Peyer's patch (tissue), 4 donors: ENCODE measurements at regions not wholly inside any gene's neighbourhood (a gene's known extent, or its start where the extent isn't known, plus 50 kb on each side); places are given as distances from the start of the nearest gene placed in this dataset.

Experiments
- DNase-seq, 3 donors: peaks; one replicate each; pipeline ENCODE4 v3.0.0-alpha.2; 2017 to 2019
- H3K27ac ChIP-seq, 4 donors: fragments of 200-600 bp; sonication (generic); one replicate each; pipeline ENCODE4 v1.5.1; 2016 to 2019
- H3K27me3 ChIP-seq, 2 donors: fragments of 200-600 bp; sonication (generic); one replicate each; pipeline ENCODE4 v1.5.1; 2019
- H3K36me3 ChIP-seq, 3 donors: fragments of 200-600 bp; sonication (generic); one replicate each; pipeline ENCODE4 v1.5.1; 2016 to 2019
- H3K4me1 ChIP-seq, 4 donors: fragments of 200-600 bp; sonication (generic); one replicate each; pipeline ENCODE4 v1.5.1; 2016 to 2019
- H3K4me3 ChIP-seq, 4 donors: fragments of 200-600 bp; sonication (generic); 1 replicate in 3 of 4; 2 replicates in 1 of 4; pipeline ENCODE4 v1.5.1; 2016 to 2019; ENCODE audit warnings: mild to moderate bottlenecking in 1 of 4
- H3K9me3 ChIP-seq, 4 donors: fragments of 200-600 bp; sonication (generic); one replicate each; pipeline ENCODE4 v1.5.1; 2016 to 2019; ENCODE audit warnings: mild to moderate bottlenecking in 1 of 4
- POLR2A ChIP-seq, 2 donors: fragments of 450-650 bp; IDR thresholded peaks; one replicate each; pipeline ENCODE4 v1.5.1; 2017; ENCODE audit warnings: antibody characterized with exemption in 2 of 2, mild to moderate bottlenecking in 2 of 2, moderate library complexity in 2 of 2
- TF ChIP-seq, protein P1 (sequence below), 6 experiments: fragments of 450-650 bp in 4 of 6; fragments of 200-600 bp in 2 of 6; sonication (generic) in 1 of 6; IDR thresholded peaks; one replicate each; pipeline ENCODE4 v1.5.1; 2017 to 2019; ENCODE audit warnings: antibody characterized with exemption in 6 of 6, mild to moderate bottlenecking in 3 of 6, moderate library complexity in 1 of 6

- Histone ChIP-seq H3K9me3 (no peaks in the 10 kb centered on the region), H3K4me3 (no peak overlapping the region), H3K27ac (no peak overlapping the region), H3K4me1 (no peaks in the 10 kb centered on the region), H3K27me3 (no peaks in the 10 kb centered on the region), H3K36me3 (no peaks in the 10 kb centered on the region)
- no peak for DNase-seq
- no peak for TF ChIP-seq POLR2A (IDR thresholded peaks at IDR 0.05)
- TF ChIP-seq, protein P1, sequence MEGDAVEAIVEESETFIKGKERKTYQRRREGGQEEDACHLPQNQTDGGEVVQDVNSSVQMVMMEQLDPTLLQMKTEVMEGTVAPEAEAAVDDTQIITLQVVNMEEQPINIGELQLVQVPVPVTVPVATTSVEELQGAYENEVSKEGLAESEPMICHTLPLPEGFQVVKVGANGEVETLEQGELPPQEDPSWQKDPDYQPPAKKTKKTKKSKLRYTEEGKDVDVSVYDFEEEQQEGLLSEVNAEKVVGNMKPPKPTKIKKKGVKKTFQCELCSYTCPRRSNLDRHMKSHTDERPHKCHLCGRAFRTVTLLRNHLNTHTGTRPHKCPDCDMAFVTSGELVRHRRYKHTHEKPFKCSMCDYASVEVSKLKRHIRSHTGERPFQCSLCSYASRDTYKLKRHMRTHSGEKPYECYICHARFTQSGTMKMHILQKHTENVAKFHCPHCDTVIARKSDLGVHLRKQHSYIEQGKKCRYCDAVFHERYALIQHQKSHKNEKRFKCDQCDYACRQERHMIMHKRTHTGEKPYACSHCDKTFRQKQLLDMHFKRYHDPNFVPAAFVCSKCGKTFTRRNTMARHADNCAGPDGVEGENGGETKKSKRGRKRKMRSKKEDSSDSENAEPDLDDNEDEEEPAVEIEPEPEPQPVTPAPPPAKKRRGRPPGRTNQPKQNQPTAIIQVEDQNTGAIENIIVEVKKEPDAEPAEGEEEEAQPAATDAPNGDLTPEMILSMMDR (IDR thresholded peaks at IDR 0.05), result no peak
Measured at GRCh38 chr5:164577201-164577600, 1071.8 kb downstream of the MAT2B start.

DNA sequence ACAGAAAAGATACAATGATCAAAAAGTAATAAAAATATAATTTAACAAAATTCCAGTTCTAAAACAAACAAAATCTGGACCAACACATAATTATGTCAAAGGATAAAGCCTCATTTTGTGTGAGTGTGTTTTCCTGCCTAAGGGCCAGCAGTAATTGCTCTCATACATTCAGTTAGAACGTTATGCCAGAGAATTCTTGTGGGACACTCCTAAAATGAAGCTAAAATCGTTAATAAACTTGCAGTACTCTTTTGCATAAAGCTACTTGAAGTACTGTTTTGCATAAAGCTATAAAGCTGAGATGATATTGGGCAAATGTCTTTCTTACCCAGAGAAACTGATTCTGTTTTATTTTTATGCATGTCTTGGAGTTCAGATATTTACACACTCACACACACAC lies 1072.3 kb downstream of the MAT2B start:
- H3K4me1 ChIP-seq, result no peaks in the 10 kb centered on the region
- H3K27me3 ChIP-seq, result no peaks in the 10 kb centered on the region
- no peaks in the 10 kb centered on the region for H3K9me3 ChIP-seq
- H3K27ac ChIP-seq, result no peak overlapping the region
- TF ChIP-seq, protein P1 (IDR thresholded peaks at IDR 0.05), result no peak
- TF ChIP-seq POLR2A (IDR thresholded peaks at IDR 0.05), result no peak
- no peaks in the 10 kb centered on the region for H3K36me3 ChIP-seq
- H3K4me3 ChIP-seq, result no peak overlapping the region
- DNase-seq, result no peak

- Histone ChIP-seq H3K9me3 (no peaks in the 10 kb centered on the region), H3K27me3 (no peaks in the 10 kb centered on the region)
- no peak for DNase-seq
Measured at GRCh38 chr5:164578401-164578800, 1073.0 kb downstream of the MAT2B start.

GRCh38 chr5:164578911-164579310 lies 1073.5 kb downstream of the MAT2B start:
- Histone ChIP-seq H3K36me3 (no peaks in the 10 kb centered on the region), H3K4me1 (no peaks in the 10 kb centered on the region), H3K4me3 (no peak overlapping the region), H3K27me3 (no peaks in the 10 kb centered on the region), H3K9me3 (no peaks in the 10 kb centered on the region), H3K27ac (no peak overlapping the region)
- TF ChIP-seq, protein P1 (IDR thresholded peaks at IDR 0.05), result no peak
- TF ChIP-seq POLR2A (IDR thresholded peaks at IDR 0.05), result no peak
- no peak for DNase-seq

More at GRCh38 chr5:164578401-164578800, 1073.0 kb downstream of the MAT2B start:
- TF ChIP-seq, protein P1 (IDR thresholded peaks at IDR 0.05), result no peak
- no peak for TF ChIP-seq POLR2A (IDR thresholded peaks at IDR 0.05)
- no peak overlapping the region for H3K4me3 ChIP-seq
- H3K36me3 ChIP-seq, result no peaks in the 10 kb centered on the region
- H3K4me1 ChIP-seq, result no peaks in the 10 kb centered on the region
- no peak overlapping the region for H3K27ac ChIP-seq

- no peak for DNase-seq
- no peaks in the 10 kb centered on the region for H3K4me1 ChIP-seq
- no peak overlapping the region for H3K4me3 ChIP-seq
- H3K9me3 ChIP-seq, result no peaks in the 10 kb centered on the region
- H3K27ac ChIP-seq, result no peak overlapping the region
- no peaks in the 10 kb centered on the region for H3K36me3 ChIP-seq
- TF ChIP-seq, protein P1 (IDR thresholded peaks at IDR 0.05), result no peak
- TF ChIP-seq POLR2A (IDR thresholded peaks at IDR 0.05), result no peak
- H3K27me3 ChIP-seq, result no peaks in the 10 kb centered on the region
Measured at GRCh38 chr5:164580155-164580554, 1074.7 kb downstream of the MAT2B start.

GRCh38 chr5:164581889-164582288 lies 1076.5 kb downstream of the MAT2B start:
- no peak overlapping the region for H3K27ac ChIP-seq
- no peaks in the 10 kb centered on the region for H3K4me1 ChIP-seq
- H3K27me3 ChIP-seq, result no peaks in the 10 kb centered on the region
- H3K9me3 ChIP-seq, result no peaks in the 10 kb centered on the region
- H3K4me3 ChIP-seq, result no peak overlapping the region
- TF ChIP-seq POLR2A (IDR thresholded peaks at IDR 0.05), result no peak
- TF ChIP-seq, protein P1 (IDR thresholded peaks at IDR 0.05), result no peak
- no peak for DNase-seq
- no peaks in the 10 kb centered on the region for H3K36me3 ChIP-seq
